IMR-90 (cell line): ENCODE measurements at regions not wholly inside any gene's neighbourhood (a gene's known extent, or its start where the extent isn't known, plus 50 kb on each side); places are given as distances from the start of the nearest gene placed in this dataset.

Experiments
- ATAC-seq: fragments of 200-7000 bp; cut with Tn5 transposase; 2 replicates; pipeline ENCODE4 v1.9.1; 2020; ENCODE audit warnings: low read depth, mild to moderate bottlenecking, moderate library complexity
- BruUV-seq: library from RNA; stranded (reverse); fragments of 400-500 nt; replicated peaks from 2 replicates; lab custom pipeline; 2021; lab: Mats Ljungman, UMichigan
- CTCF ChIA-PET: fragments of 300-600 bp; formaldehyde crosslinking; extraction: SDS; loops from one replicate; lab custom pipeline; 2021; ENCODE audit warnings: antibody characterized with exemption; lab: Yijun Ruan, JAX
- POLR2A ChIA-PET: fragments of 300-600 bp; sonication (Branson Sonifier 250); formaldehyde crosslinking; loops from one replicate; lab custom pipeline; 2022; ENCODE audit warnings: antibody characterized with exemption; ENCODE audit not compliant: unreplicated experiment; lab: Charles Lee
- DNase-seq: peaks from one replicate; pipeline ENCODE4 v3.0.0; 2013
- H2AFZ ChIP-seq: replicated peaks from 2 replicates; pipeline ENCODE3; 2013; ENCODE audit warnings: low read length, mild to moderate bottlenecking; ENCODE audit not compliant: poor library complexity
- H2AK5ac ChIP-seq: 2 replicates; pipeline ENCODE4 v1.6.1; 2013; ENCODE audit warnings: low read depth, low read length, inconsistent platforms
- H2AK9ac ChIP-seq: replicated peaks from 2 replicates; pipeline ENCODE3; 2013; ENCODE audit warnings: mild to moderate bottlenecking, low read depth, low read length, moderate library complexity; ENCODE audit not compliant: poor library complexity
- H2BK120ac ChIP-seq: 2 replicates; pipeline ENCODE4 v1.6.1; 2013; ENCODE audit warnings: low read depth, low read length, inconsistent platforms
- H2BK15ac ChIP-seq: 3 replicates; pipeline ENCODE4 v1.6.1; 2013; ENCODE audit warnings: low read depth, low read length, inconsistent platforms
- H2BK20ac ChIP-seq: 2 replicates; pipeline ENCODE4 v1.6.1; 2013; ENCODE audit warnings: low read depth, mild to moderate bottlenecking, inconsistent platforms, low read length, moderate library complexity
- H2BK5ac ChIP-seq: 2 replicates; pipeline ENCODE4 v1.6.1; 2013; ENCODE audit warnings: mild to moderate bottlenecking, low read depth, low read length, inconsistent platforms; ENCODE audit not compliant: poor library complexity, severe bottlenecking
- H3K14ac ChIP-seq: replicated peaks from 2 replicates; pipeline ENCODE4 v1.6.1; 2013; ENCODE audit warnings: low read depth, low read length, inconsistent platforms
- H3K18ac ChIP-seq: 2 replicates; pipeline ENCODE4 v1.6.1; 2013; ENCODE audit warnings: low read depth, low read length, control low read depth
- H3K23ac ChIP-seq: 2 replicates; pipeline ENCODE4 v1.6.1; 2013; ENCODE audit warnings: low read depth, low read length, inconsistent platforms
- H3K27ac ChIP-seq: 2 replicates; pipeline ENCODE4 v1.5.1; 2013; ENCODE audit warnings: mild to moderate bottlenecking, control low read depth, low read length; ENCODE audit not compliant: insufficient read depth
- H3K27me3 ChIP-seq: 2 replicates; pipeline ENCODE4 v1.6.1; 2013; ENCODE audit warnings: low read length; ENCODE audit not compliant: control insufficient read depth, insufficient read depth
- H3K36me3 ChIP-seq: 2 replicates; pipeline ENCODE4 v1.6.1; 2013; ENCODE audit warnings: low read length, mixed read lengths; ENCODE audit not compliant: control insufficient read depth, insufficient read depth
- H3K4ac ChIP-seq: 2 replicates; pipeline ENCODE4 v1.6.1; 2013; ENCODE audit warnings: low read depth, low read length, inconsistent platforms
- H3K4me1 ChIP-seq: 2 replicates; pipeline ENCODE4 v1.6.1; 2013; ENCODE audit warnings: low read length, mixed read lengths; ENCODE audit not compliant: control insufficient read depth, insufficient read depth
- H3K4me2 ChIP-seq: 2 replicates; pipeline ENCODE4 v1.6.1; 2013; ENCODE audit warnings: low read depth, mild to moderate bottlenecking, control low read depth, low read length, moderate library complexity
- H3K4me3 ChIP-seq: 2 replicates; pipeline ENCODE4 v1.5.1; 2013; ENCODE audit warnings: low read depth, mild to moderate bottlenecking, control low read depth, low read length, moderate library complexity; ENCODE audit not compliant: insufficient read depth
- H3K56ac ChIP-seq: 2 replicates; pipeline ENCODE4 v1.6.1; 2013; ENCODE audit warnings: low read length, inconsistent platforms; ENCODE audit not compliant: insufficient read depth; ENCODE audit errors: extremely low read depth
- H3K79me1 ChIP-seq, 2 experiments: 2 replicates each; pipeline ENCODE4 v1.6.1; 2013; ENCODE audit warnings: low read length in 2 of 2, inconsistent platforms in 1 of 2, low read depth in 1 of 2
- H3K9ac ChIP-seq: 2 replicates; pipeline ENCODE4 v1.6.1; 2013; ENCODE audit warnings: low read depth, low read length, control low read depth
- H3K9me1 ChIP-seq: 2 replicates; pipeline ENCODE4 v1.6.1; 2013; ENCODE audit warnings: low read length, inconsistent platforms; ENCODE audit not compliant: insufficient read depth
- H3K9me3 ChIP-seq: 2 replicates; pipeline ENCODE4 v1.6.1; 2013; ENCODE audit warnings: low read length; ENCODE audit not compliant: control insufficient read depth, insufficient read depth
- H4K20me1 ChIP-seq: 2 replicates; pipeline ENCODE4 v1.6.1; 2013; ENCODE audit warnings: low read length, inconsistent platforms; ENCODE audit not compliant: insufficient read depth
- H4K5ac ChIP-seq: 2 replicates; pipeline ENCODE4 v1.6.1; 2013; ENCODE audit warnings: mild to moderate bottlenecking, low read depth, low read length, control low read depth
- H4K8ac ChIP-seq, 2 experiments: 2 replicates each; pipeline ENCODE4 v1.6.1; 2013; ENCODE audit warnings: low read depth in 2 of 2, low read length in 2 of 2, control low read depth in 1 of 2, inconsistent platforms in 1 of 2
- H4K91ac ChIP-seq: 2 replicates; pipeline ENCODE4 v1.6.1; 2013; ENCODE audit warnings: low read depth, low read length, inconsistent platforms; ENCODE audit not compliant: insufficient read depth
- BHLHE40 ChIP-seq: fragments of 150-350 bp; IDR thresholded peaks from 2 replicates; pipeline ENCODE4 v1.6.1; 2016; ENCODE audit warnings: mild to moderate bottlenecking, low read depth, low read length
- CEBPB ChIP-seq: IDR thresholded peaks from 2 replicates; pipeline ENCODE4 v1.6.1; 2012; ENCODE audit warnings: low read depth, low read length, improper control_type of control experiment
- CHD1 ChIP-seq: IDR thresholded peaks from 2 replicates; pipeline ENCODE4 v1.6.1; 2012; ENCODE audit warnings: low read depth, low read length, improper control_type of control experiment
- MAFK ChIP-seq: IDR thresholded peaks from 2 replicates; pipeline ENCODE4 v1.6.1; 2012; ENCODE audit warnings: low read depth, low read length, improper control_type of control experiment
- MXI1 ChIP-seq: IDR thresholded peaks from 2 replicates; pipeline ENCODE4 v1.6.1; 2012; ENCODE audit warnings: low read depth, mild to moderate bottlenecking, low read length, moderate library complexity, borderline replicate concordance
- NFE2L2 ChIP-seq: fragments of 150-350 bp; IDR thresholded peaks from 2 replicates; pipeline ENCODE4 v1.6.1; 2016; ENCODE audit warnings: low read depth, mild to moderate bottlenecking, low read length
- POLR2A ChIP-seq: IDR thresholded peaks from 2 replicates; pipeline ENCODE4 v1.6.1; 2012; ENCODE audit warnings: mild to moderate bottlenecking, low read depth, low read length
- RAD21 ChIP-seq: IDR thresholded peaks from 2 replicates; pipeline ENCODE4 v1.6.1; 2012; ENCODE audit warnings: low read length, improper control_type of control experiment
- RCOR1 ChIP-seq: IDR thresholded peaks from 2 replicates; pipeline ENCODE4 v1.6.1; 2012; ENCODE audit warnings: mild to moderate bottlenecking, low read length, improper control_type of control experiment; ENCODE audit not compliant: insufficient replicate concordance
- SMC3 ChIP-seq: fragments of 150-350 bp; IDR thresholded peaks from 2 replicates; pipeline ENCODE4 v1.6.1; 2016; ENCODE audit warnings: low read depth, mild to moderate bottlenecking, antibody characterized with exemption, low read length, moderate library complexity
- WGBS, 2 experiments: methylation state at CpG; one replicate each; pipeline versions ENCODE4 v1.1.5 to v1.1.7; 2013; ENCODE audit warnings: missing lambda C conversion rate in 2 of 2; ENCODE audit not compliant: insufficient read length in 1 of 2; ENCODE audit errors: extremely low coverage in 2 of 2; 5-methylcytosine and 5-hydroxymethylcytosine counted together
- dilution Hi-C: fragments of 300-500 bp; cut with HindIII; formaldehyde crosslinking; loops from one replicate; pipeline ENCODE4 v1.14.3; 2018; ENCODE audit warnings: low sequenced_read_pairs; ENCODE audit not compliant: unreplicated experiment
- in situ Hi-C: fragments of 300-500 bp; cut with MboI; formaldehyde crosslinking; loops from 3 replicates; pipeline ENCODE4 v1.14.3; 2019; ENCODE audit warnings: low sequenced_read_pairs, inconsistent platforms, mixed read lengths
- intact Hi-C: fragments of 100-400 bp; cut with micrococcal nuclease; formaldehyde crosslinking; loops from 2 replicates; pipeline ENCODE4 v1.10.0; 2022
- TF ChIP-seq, protein P1 (sequence below): fragments of 150-350 bp; IDR thresholded peaks from 2 replicates; pipeline ENCODE4 v1.6.1; 2017; ENCODE audit warnings: mild to moderate bottlenecking, antibody characterized with exemption, low read length, low read depth
- TF ChIP-seq, protein P2 (sequence below): fragments of 150-350 bp; IDR thresholded peaks from 2 replicates; pipeline ENCODE4 v1.6.1; 2016; ENCODE audit warnings: low read depth, mild to moderate bottlenecking, low read length, moderate library complexity, borderline replicate concordance
- TF ChIP-seq, protein P3 (sequence below): conservative IDR thresholded peaks from 2 replicates; pipeline ENCODE4 v1.5.1; 2012; ENCODE audit warnings: mild to moderate bottlenecking, low read depth, low read length, improper control_type of control experiment

DNA sequence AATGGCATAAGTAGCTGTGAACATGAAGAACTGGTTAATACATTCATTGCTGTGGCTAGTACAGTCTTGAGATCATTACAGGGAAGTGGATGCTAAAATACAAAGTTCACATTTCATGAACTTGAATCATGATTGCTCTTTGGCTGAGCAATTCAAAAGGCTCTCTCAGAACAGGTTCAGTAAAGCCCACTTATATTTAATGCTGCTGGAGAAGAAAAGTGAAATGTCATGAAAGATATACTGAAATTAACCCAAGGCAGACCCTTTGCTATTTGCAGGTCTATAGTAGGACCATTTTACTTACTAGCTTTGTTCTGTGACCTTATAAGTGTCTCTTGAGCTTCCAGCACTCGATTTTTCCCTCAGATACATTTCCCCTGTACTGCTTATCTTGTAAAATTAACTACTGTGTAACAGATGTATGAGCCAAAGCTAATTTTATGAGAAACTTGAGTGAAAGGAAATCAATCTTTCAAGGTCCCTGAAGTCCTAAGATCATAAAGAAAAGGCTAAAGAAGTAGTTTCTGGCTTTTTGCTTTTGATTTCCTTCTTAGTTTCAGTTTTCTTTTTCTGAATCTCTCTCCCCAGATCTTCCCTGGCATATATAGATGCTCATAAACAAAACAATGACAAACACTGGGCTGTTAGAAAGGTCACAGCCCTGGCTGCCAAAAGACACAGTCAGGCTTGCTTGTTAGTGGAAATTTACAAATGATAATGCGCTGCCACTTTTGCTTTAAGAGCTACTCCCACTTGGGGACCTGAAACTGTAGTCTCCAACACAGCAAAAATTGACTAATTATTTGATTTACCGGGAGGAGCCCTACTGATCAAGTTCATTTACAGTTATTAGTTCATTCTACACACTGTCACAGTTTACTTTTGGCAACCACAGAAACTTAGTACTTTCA lies 132.7 kb upstream of the XPO1 start:
- ATAC-seq (peak; percentile 73), DNase-seq (peak; percentile 47)
- H2BK20ac ChIP-seq, result no peak overlapping the region
- peak overlapping the region; percentile 82 for H2AFZ ChIP-seq
- H3K27me3 ChIP-seq, result no peaks in the 10 kb centered on the region
- intact Hi-C loops (no loop called here), in situ Hi-C loops (no loop called here), dilution Hi-C loops (no loop called here)
- peak overlapping the region; percentile 34; the same call in 1 of the 2 replicates for H3K18ac ChIP-seq
- H3K56ac ChIP-seq, result no peak overlapping the region
- no peak overlapping the region for H2BK5ac ChIP-seq
- BruUV-seq, result no TSS peak
- H2BK15ac ChIP-seq, result no peak overlapping the region
- H3K9me1 ChIP-seq, result peaks cover 2% of the 10 kb centered on the region; the same call in 1 of the 2 replicates
- 80% methylated on average over 1 of the region's 3 CpGs; no CpG with 5 or more reads in 1 of the 2 experiments for WGBS, 2 experiments
- H2AK5ac ChIP-seq, result no peak overlapping the region
- peak overlapping the region; percentile 96 for H3K4me2 ChIP-seq
- no peak overlapping the region for H3K4ac ChIP-seq
- H2AK9ac ChIP-seq, result no peak overlapping the region
- no peaks in the 10 kb centered on the region for H3K79me1 ChIP-seq
- peaks cover 3% of the 10 kb centered on the region for H3K4me1 ChIP-seq
- H2BK120ac ChIP-seq, result no peak overlapping the region
- H4K91ac ChIP-seq, result no peak overlapping the region
- H3K14ac ChIP-seq, result peak overlapping the region; percentile 43; the same call in 1 of the 2 replicates
- ChIA-PET CTCF (interaction anchor here (1.2 to 1.5 kb wide), 2 partner anchors 11 to 12 kb away, joined by 3 to 4 read pairs; no protein-coding TSS in a partner anchor), POLR2A (no interaction called here)
- H3K4me3 ChIP-seq, result peak overlapping the region; percentile 32; the same call in 1 of the 2 replicates
- H3K9ac ChIP-seq, result peak overlapping the region; percentile 52
- H3K27ac ChIP-seq, result 0 out of 2 replicates have a peak overlapping the region, but pooled peaks have one; percentile 29
- H4K20me1 ChIP-seq, result no peaks in the 10 kb centered on the region
- H4K8ac ChIP-seq, result peak overlapping the region in 1 of 2 experiments; percentile 41; a peak in 2 of 4 replicates
- H3K23ac ChIP-seq, result no peak overlapping the region
- peak overlapping the region; percentile 49; the same call in 1 of the 2 replicates for H4K5ac ChIP-seq
- peaks cover 8% of the 10 kb centered on the region; the same call in 1 of the 2 replicates for H3K9me3 ChIP-seq
- no peaks in the 10 kb centered on the region for H3K36me3 ChIP-seq
- TF ChIP-seq SMC3 (no peak), BHLHE40 (no peak), CHD1 (no peak), NFE2L2 (no peak), RCOR1 (no peak), MXI1 (no peak), CEBPB (no peak), MAFK (no peak), POLR2A (no peak), RAD21 (no peak)
- TF ChIP-seq, protein P1, sequence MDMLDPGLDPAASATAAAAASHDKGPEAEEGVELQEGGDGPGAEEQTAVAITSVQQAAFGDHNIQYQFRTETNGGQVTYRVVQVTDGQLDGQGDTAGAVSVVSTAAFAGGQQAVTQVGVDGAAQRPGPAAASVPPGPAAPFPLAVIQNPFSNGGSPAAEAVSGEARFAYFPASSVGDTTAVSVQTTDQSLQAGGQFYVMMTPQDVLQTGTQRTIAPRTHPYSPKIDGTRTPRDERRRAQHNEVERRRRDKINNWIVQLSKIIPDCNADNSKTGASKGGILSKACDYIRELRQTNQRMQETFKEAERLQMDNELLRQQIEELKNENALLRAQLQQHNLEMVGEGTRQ, result no peak
- TF ChIP-seq, protein P2, sequence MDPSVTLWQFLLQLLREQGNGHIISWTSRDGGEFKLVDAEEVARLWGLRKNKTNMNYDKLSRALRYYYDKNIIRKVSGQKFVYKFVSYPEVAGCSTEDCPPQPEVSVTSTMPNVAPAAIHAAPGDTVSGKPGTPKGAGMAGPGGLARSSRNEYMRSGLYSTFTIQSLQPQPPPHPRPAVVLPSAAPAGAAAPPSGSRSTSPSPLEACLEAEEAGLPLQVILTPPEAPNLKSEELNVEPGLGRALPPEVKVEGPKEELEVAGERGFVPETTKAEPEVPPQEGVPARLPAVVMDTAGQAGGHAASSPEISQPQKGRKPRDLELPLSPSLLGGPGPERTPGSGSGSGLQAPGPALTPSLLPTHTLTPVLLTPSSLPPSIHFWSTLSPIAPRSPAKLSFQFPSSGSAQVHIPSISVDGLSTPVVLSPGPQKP, result no peak
- TF ChIP-seq, protein P3, sequence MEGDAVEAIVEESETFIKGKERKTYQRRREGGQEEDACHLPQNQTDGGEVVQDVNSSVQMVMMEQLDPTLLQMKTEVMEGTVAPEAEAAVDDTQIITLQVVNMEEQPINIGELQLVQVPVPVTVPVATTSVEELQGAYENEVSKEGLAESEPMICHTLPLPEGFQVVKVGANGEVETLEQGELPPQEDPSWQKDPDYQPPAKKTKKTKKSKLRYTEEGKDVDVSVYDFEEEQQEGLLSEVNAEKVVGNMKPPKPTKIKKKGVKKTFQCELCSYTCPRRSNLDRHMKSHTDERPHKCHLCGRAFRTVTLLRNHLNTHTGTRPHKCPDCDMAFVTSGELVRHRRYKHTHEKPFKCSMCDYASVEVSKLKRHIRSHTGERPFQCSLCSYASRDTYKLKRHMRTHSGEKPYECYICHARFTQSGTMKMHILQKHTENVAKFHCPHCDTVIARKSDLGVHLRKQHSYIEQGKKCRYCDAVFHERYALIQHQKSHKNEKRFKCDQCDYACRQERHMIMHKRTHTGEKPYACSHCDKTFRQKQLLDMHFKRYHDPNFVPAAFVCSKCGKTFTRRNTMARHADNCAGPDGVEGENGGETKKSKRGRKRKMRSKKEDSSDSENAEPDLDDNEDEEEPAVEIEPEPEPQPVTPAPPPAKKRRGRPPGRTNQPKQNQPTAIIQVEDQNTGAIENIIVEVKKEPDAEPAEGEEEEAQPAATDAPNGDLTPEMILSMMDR, result no peak
